Choroid plexus epithelial cell (primary cell): ENCODE measurements at regions not wholly inside any gene's neighbourhood (a gene's known extent, or its start where the extent isn't known, plus 50 kb on each side); places are given as distances from the start of the nearest gene placed in this dataset.

Experiments
- DNase-seq: peaks from one replicate; pipeline ENCODE4 v3.0.0-alpha.2; 2010; ENCODE audit warnings: low read depth
- H3K4me3 ChIP-seq: 2 replicates; pipeline ENCODE4 v1.5.1; 2011; ENCODE audit warnings: low read depth, mild to moderate bottlenecking, control low read depth, low read length, moderate library complexity
- CTCF ChIP-seq: conservative IDR thresholded peaks from 2 replicates; pipeline ENCODE4 v1.5.1; 2011; ENCODE audit warnings: low read depth, mild to moderate bottlenecking, control low read depth, inconsistent platforms, low read length, moderate library complexity

- no peak for TF ChIP-seq CTCF
- no peak for DNase-seq
- H3K4me3 ChIP-seq = no peak overlapping the region
Measured at GRCh38 chr5:92911851-92912250, 669.2 kb downstream of the NR2F1-AS1 start.

GRCh38 chr5:92911293-92911692, 669.7 kb downstream of the NR2F1-AS1 start:
- no peak for TF ChIP-seq CTCF
- DNase-seq = no peak
- no peak overlapping the region for H3K4me3 ChIP-seq

DNA sequence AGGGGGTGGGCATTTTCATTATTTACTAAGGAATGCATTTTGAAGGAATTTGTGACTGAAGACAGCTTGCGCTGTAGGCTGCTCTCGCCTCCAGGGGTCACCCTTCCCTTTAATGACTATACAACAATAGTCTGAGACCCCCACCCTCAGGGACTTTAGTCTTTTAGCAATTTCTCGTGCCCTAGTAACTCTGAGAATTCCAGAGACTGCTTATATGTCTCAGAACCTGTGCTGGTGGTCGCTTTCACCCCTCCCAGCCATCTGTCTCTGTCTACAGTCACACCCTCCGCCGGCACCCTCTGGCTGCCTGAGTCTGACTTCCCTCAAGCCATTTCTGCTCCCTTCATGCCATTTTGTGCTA, 671.4 kb downstream of the NR2F1-AS1 start:
- DNase-seq = peak; percentile 71
- H3K4me3 ChIP-seq = no peak overlapping the region
- peak; percentile 81 for TF ChIP-seq CTCF

DNA sequence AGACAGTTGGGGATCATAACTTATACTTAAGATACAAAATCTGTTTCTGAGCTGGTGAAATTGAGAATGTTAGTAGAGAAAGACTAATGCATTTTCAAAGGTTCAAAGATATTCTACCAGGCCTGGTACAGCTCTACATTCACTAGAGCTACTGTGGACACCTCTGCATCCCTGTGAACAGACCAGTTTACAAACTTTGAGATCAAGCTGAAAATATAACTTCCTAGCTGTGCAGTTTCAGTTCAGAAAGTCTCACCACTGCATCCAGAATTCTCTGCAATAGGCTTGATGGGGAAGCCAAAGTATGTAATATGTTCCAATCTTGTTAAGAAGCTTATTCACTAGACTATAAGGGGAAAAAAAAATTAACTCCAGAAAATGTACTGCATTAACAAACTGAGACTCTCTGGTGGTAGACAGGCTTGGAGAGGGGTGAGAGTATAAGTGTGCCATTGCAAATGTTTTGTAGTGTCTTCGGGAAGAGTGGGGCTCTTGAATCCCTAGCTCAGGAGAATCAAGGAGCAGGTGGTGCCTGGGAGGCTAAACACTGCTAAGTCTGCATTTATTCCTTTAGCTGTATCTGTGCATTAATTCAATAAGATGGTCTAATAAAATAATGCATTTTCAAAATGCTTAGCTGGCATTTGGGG, 671.9 kb downstream of the NR2F1-AS1 start:
- H3K4me3 ChIP-seq = no peak overlapping the region
- DNase-seq = no peak
- no peak for TF ChIP-seq CTCF

DNA sequence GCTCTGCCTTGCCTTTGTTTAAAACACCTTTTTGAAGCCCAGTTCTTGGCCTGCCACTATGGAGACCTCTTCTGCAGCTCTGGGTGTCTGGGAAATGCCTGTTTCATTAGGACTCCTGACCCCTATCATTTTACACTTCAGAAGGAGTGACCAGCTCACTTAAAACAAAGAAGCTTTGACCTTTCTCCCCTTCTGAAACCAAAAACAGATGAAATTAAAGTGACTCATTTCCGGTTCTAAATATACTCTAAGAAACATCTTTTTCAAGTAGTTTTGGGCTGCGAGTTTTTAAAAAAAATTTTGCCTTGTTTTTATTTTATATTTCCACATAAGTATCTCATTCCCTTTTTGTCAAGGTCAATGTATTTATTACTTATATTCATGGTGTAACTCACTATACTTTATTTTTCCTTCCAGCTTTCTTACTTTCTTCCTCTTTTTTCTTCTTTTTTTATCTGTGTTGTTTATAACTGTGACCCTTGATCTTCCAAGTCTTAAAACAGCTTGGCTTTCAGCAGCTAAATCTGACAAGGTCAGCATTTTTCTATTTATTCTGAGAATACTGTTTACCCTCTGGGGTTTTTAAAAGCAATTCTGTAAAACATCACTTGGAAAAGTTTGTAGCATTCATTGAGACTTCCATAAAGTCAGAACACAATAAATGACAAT, 672.9 kb downstream of the NR2F1-AS1 start:
- no peak overlapping the region for H3K4me3 ChIP-seq
- no peak for TF ChIP-seq CTCF
- peak; percentile 91 for DNase-seq

DNA sequence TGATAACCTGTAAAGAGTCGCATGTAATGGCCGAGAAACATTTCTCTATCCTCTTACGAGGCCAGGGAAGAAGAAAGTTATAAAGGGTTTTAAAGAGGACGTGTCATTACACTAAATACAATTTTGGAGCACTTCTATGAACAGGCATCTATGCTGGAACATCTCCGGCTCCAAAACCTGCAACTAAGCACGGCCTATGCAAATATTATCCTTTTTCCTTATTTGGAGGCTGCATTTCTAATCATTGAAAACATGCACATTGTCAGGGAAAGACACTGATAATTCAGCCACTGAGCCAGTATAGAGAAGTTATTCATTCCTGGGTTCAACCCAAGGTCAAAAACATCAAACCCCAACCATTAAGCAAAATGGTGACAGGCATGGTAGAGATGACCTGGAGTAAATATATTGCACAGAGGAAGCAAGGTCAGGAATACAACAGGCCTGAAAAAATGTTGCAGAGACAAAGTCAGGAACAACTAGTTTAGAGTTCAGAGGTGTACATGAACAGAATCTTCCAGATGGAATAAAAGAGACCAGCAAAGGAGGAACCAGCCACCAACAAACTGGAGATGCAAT, 674.1 kb downstream of the NR2F1-AS1 start:
- no peak overlapping the region for H3K4me3 ChIP-seq
- no peak for TF ChIP-seq CTCF

GRCh38 chr5:92904021-92904420, 677.0 kb downstream of the NR2F1-AS1 start:
- DNase-seq = no peak
- no peak for TF ChIP-seq CTCF
- H3K4me3 ChIP-seq = no peak overlapping the region

More for the DNA sequence above, 674.1 kb downstream of the NR2F1-AS1 start:
- DNase-seq = no peak
